Endodermal cell (in vitro differentiated cells): ENCODE measurements at regions not wholly inside any gene's neighbourhood (a gene's known extent, or its start where the extent isn't known, plus 50 kb on each side); places are given as distances from the start of the nearest gene placed in this dataset.

Experiments used
- DNase-seq: peaks from one replicate; pipeline ENCODE4 v3.0.0-alpha.2; 2017
- H3K27ac ChIP-seq: 2 replicates; pipeline ENCODE4 v1.5.1; 2013; ENCODE audit warnings: mild to moderate bottlenecking, low read depth, low read length, moderate library complexity
- H3K27me3 ChIP-seq: 2 replicates; pipeline ENCODE4 v1.6.1; 2013; ENCODE audit warnings: mild to moderate bottlenecking, low read length, moderate library complexity; ENCODE audit not compliant: insufficient read depth, control insufficient read depth, poor library complexity, severe bottlenecking
- H3K36me3 ChIP-seq: 2 replicates; pipeline ENCODE4 v1.7.0; 2013; ENCODE audit warnings: mild to moderate bottlenecking, low read length, moderate library complexity; ENCODE audit not compliant: control insufficient read depth, insufficient read depth
- H3K4me1 ChIP-seq: one replicate; pipeline ENCODE4 v1.7.0; 2013; ENCODE audit warnings: low read length; ENCODE audit not compliant: control insufficient read depth, insufficient read depth
- H3K4me3 ChIP-seq: 2 replicates; pipeline ENCODE4 v1.5.1; 2013; ENCODE audit warnings: mild to moderate bottlenecking, low read length, moderate library complexity
- H3K9ac ChIP-seq: 2 replicates; pipeline ENCODE4 v1.6.1; 2013; ENCODE audit warnings: mild to moderate bottlenecking, low read length, moderate library complexity; ENCODE audit not compliant: poor library complexity, severe bottlenecking; ENCODE audit errors: extremely low read depth
- H3K9me3 ChIP-seq: 2 replicates; pipeline ENCODE4 v1.6.1; 2013; ENCODE audit warnings: mild to moderate bottlenecking, low read length, moderate library complexity; ENCODE audit not compliant: control insufficient read depth
- H3K27ac Mint-ChIP-seq: 2 replicates; pipeline ENCODE4 v1.8.0; 2020; ENCODE audit warnings: mixed read lengths
- H3K27me3 Mint-ChIP-seq: 2 replicates; pipeline ENCODE4 v1.8.0; 2021; ENCODE audit warnings: mild to moderate bottlenecking, mixed read lengths; ENCODE audit not compliant: insufficient read depth
- H3K36me3 Mint-ChIP-seq: 2 replicates; pipeline ENCODE4 v1.8.0; 2020; ENCODE audit warnings: low read depth, mixed read lengths
- H3K4me1 Mint-ChIP-seq: 2 replicates; pipeline ENCODE4 v1.8.0; 2020; ENCODE audit warnings: mixed read lengths
- H3K4me3 Mint-ChIP-seq: 2 replicates; pipeline ENCODE4 v1.8.0; 2020; ENCODE audit warnings: mild to moderate bottlenecking, moderate library complexity, mixed read lengths
- H3K9me3 Mint-ChIP-seq: 2 replicates; pipeline ENCODE4 v1.8.0; 2020; ENCODE audit warnings: mild to moderate bottlenecking, mixed read lengths
- CTCF ChIP-seq: fragments of 200-600 bp; sonication (generic); conservative IDR thresholded peaks from 2 replicates; pipeline ENCODE4 v1.5.0; 2021; ENCODE audit warnings: antibody characterized with exemption, mild to moderate bottlenecking
- WGBS, 2 experiments: methylation state at CpG; one replicate each; pipeline versions ENCODE4 v1.1.5 to v1.1.7; 2013; ENCODE audit warnings: missing lambda C conversion rate in 2 of 2, mixed read lengths in 1 of 2; ENCODE audit not compliant: insufficient coverage in 1 of 2, insufficient read length in 1 of 2; 5-methylcytosine and 5-hydroxymethylcytosine counted together

- Mint-ChIP-seq H3K4me3 (no peak overlapping the region), H3K4me1 (peaks cover 3% of the 10 kb centered on the region), H3K27me3 (no peaks in the 10 kb centered on the region), H3K9me3 (no peaks in the 10 kb centered on the region), H3K27ac (no peak overlapping the region), H3K36me3 (no peaks in the 10 kb centered on the region)
- Histone ChIP-seq H3K4me3 (no peak overlapping the region), H3K9me3 (no peaks in the 10 kb centered on the region), H3K27ac (no peak overlapping the region), H3K4me1 (no peaks in the 10 kb centered on the region), H3K27me3 (no peaks in the 10 kb centered on the region), H3K36me3 (no peaks in the 10 kb centered on the region), H3K9ac (no peak overlapping the region)
- TF ChIP-seq CTCF = no peak
- no peak for DNase-seq
- WGBS, 2 experiments = 78 to 84% methylated on average over 7 of the region's 7 CpGs
Observed at GRCh38 chr4:27267339-27267969, 406.8 kb downstream of the STIM2 start.

GRCh38 chr4:27267970-27268355 lies 407.3 kb downstream of the STIM2 start:
- H3K4me1 Mint-ChIP-seq = peaks cover 3% of the 10 kb centered on the region
- Histone ChIP-seq H3K4me3 (no peak overlapping the region), H3K27ac (no peak overlapping the region), H3K9me3 (no peaks in the 10 kb centered on the region), H3K27me3 (no peaks in the 10 kb centered on the region), H3K4me1 (no peaks in the 10 kb centered on the region), H3K9ac (no peak overlapping the region), H3K36me3 (no peaks in the 10 kb centered on the region)
- no peak for TF ChIP-seq CTCF
- no peaks in the 10 kb centered on the region for H3K27me3 Mint-ChIP-seq
- H3K9me3 Mint-ChIP-seq = no peaks in the 10 kb centered on the region
- WGBS, 2 experiments = 92 to 96% methylated on average over 4 of the region's 4 CpGs
- no peaks in the 10 kb centered on the region for H3K36me3 Mint-ChIP-seq
- no peak overlapping the region for H3K4me3 Mint-ChIP-seq
- no peak overlapping the region for H3K27ac Mint-ChIP-seq
- no peak for DNase-seq

- TF ChIP-seq CTCF = no peak
- Histone ChIP-seq H3K27ac (no peak overlapping the region), H3K4me3 (no peak overlapping the region), H3K36me3 (no peaks in the 10 kb centered on the region), H3K27me3 (no peaks in the 10 kb centered on the region), H3K9ac (no peak overlapping the region), H3K9me3 (no peaks in the 10 kb centered on the region), H3K4me1 (no peaks in the 10 kb centered on the region)
- WGBS, 2 experiments = 96% methylated on average over 1 of the region's 1 CpG; no CpG with 5 or more reads in 1 of the 2 experiments
- Mint-ChIP-seq H3K27ac (no peak overlapping the region), H3K9me3 (no peaks in the 10 kb centered on the region), H3K36me3 (no peaks in the 10 kb centered on the region), H3K4me1 (peaks cover 3% of the 10 kb centered on the region), H3K4me3 (no peak overlapping the region), H3K27me3 (no peaks in the 10 kb centered on the region)
- DNase-seq = no peak
Observed at GRCh38 chr4:27270435-27270834, 409.8 kb downstream of the STIM2 start.
